ENCODE measurements at regions not wholly inside any gene's neighbourhood (a gene's known extent, or its start where the extent isn't known, plus 50 kb on each side); places are given as distances from the start of the nearest gene placed in this dataset.

DNA sequence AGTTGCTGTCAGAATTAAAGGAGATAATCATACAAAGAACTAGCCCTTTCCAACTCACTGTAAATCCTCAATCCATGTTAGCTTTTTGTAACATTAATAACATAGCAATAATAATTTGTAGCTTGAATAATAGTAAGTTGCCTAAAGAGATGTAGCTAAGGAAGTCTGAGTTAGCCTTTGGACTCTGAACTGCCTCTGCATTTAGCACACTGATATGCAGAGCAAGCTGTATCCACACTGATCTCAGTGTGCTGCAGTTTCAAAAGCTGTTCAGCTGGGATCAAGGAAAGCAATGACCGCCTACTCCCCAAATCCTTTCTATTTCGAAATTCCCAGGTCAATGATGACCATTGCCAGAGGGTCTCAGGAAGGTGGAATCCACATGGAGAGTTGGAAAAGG, 99.3 kb upstream of the IFNG-AS1 start:
- H3K79me2 ChIP-seq (ENCODE audit: insufficient read depth, low read length), result no peaks in the 10 kb centered on the region
- H2AFZ ChIP-seq (ENCODE audit: low read depth, low read length, severe bottlenecking), result no peak overlapping the region
- no peaks in the 10 kb centered on the region for H3K27me3 ChIP-seq (ENCODE audit: low read length)
- H3K36me3 ChIP-seq (ENCODE audit: low read length), result no peaks in the 10 kb centered on the region
- TF ChIP-seq EZH2phosphoT487 (conservative IDR thresholded peaks at IDR 0.05; ENCODE audit: low read length), result no peak
- TF ChIP-seq, protein P1, sequence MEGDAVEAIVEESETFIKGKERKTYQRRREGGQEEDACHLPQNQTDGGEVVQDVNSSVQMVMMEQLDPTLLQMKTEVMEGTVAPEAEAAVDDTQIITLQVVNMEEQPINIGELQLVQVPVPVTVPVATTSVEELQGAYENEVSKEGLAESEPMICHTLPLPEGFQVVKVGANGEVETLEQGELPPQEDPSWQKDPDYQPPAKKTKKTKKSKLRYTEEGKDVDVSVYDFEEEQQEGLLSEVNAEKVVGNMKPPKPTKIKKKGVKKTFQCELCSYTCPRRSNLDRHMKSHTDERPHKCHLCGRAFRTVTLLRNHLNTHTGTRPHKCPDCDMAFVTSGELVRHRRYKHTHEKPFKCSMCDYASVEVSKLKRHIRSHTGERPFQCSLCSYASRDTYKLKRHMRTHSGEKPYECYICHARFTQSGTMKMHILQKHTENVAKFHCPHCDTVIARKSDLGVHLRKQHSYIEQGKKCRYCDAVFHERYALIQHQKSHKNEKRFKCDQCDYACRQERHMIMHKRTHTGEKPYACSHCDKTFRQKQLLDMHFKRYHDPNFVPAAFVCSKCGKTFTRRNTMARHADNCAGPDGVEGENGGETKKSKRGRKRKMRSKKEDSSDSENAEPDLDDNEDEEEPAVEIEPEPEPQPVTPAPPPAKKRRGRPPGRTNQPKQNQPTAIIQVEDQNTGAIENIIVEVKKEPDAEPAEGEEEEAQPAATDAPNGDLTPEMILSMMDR (IDR thresholded peaks at IDR 0.05; ENCODE audit: insufficient read depth, low read length, poor library complexity, severe bottlenecking), result no peak
- H3K27ac ChIP-seq (ENCODE audit: low read depth, low read length), result no peak overlapping the region
- no peaks in the 10 kb centered on the region for H4K20me1 ChIP-seq (ENCODE audit: low read depth, low read length)
- no peaks in the 10 kb centered on the region for H3K9me3 ChIP-seq (ENCODE audit: insufficient read depth, low read length)
- no peak overlapping the region for H3K4me3 ChIP-seq (ENCODE audit: insufficient read depth, low read length, poor library complexity, severe bottlenecking)
- H3K9ac ChIP-seq (ENCODE audit: low read length), result no peak overlapping the region
- no peaks in the 10 kb centered on the region for H3F3A ChIP-seq (ENCODE audit: insufficient read depth)
- no peak overlapping the region for H3K4me2 ChIP-seq (ENCODE audit: low read depth, low read length, poor library complexity, severe bottlenecking)
- no peaks in the 10 kb centered on the region for H3K9me2 ChIP-seq (replicated peaks; ENCODE audit: insufficient read depth, low read length)

DNA sequence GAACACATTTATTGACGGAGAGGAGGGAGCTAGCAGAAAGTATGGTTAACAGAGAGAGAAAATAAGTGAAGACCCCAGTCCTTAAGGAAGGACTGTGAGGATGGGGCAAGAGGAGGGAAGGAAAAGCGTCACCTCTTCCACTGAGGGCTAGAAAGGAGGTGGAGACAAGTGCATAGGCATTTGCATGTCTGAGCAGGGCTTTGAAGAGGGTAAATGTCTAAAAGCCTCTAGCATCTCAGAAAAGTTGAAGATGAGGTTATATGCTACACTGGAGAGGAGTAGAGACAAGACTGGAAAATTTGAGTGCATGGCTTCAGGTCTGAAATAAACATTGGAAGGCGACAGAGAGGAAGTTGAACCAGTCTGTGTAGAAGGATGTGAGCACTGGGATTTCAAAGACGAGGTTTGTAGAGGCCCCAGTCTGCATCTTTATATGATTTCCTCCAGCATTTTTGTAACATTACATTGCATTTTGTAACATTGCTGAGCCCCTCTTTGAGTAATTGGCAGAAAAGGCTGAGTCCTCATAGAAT, 98.5 kb upstream of the IFNG-AS1 start:
- Histone ChIP-seq H3K9me2 (replicated peaks; ENCODE audit: insufficient read depth, low read length) (no peaks in the 10 kb centered on the region), H3K4me3 (ENCODE audit: insufficient read depth, low read length, poor library complexity, severe bottlenecking) (no peak overlapping the region), H2AFZ (ENCODE audit: low read depth, low read length, severe bottlenecking) (no peak overlapping the region), H4K20me1 (ENCODE audit: low read depth, low read length) (no peaks in the 10 kb centered on the region), H3F3A (ENCODE audit: insufficient read depth) (no peaks in the 10 kb centered on the region), H3K9ac (ENCODE audit: low read length) (no peak overlapping the region), H3K27ac (ENCODE audit: low read depth, low read length) (no peak overlapping the region), H3K79me2 (ENCODE audit: insufficient read depth, low read length) (no peaks in the 10 kb centered on the region), H3K36me3 (ENCODE audit: low read length) (no peaks in the 10 kb centered on the region), H3K4me2 (ENCODE audit: low read depth, low read length, poor library complexity, severe bottlenecking) (no peak overlapping the region), H3K9me3 (ENCODE audit: insufficient read depth, low read length) (no peaks in the 10 kb centered on the region), H3K27me3 (ENCODE audit: low read length) (no peaks in the 10 kb centered on the region)
- TF ChIP-seq EZH2phosphoT487 (conservative IDR thresholded peaks at IDR 0.05; ENCODE audit: low read length), result no peak
- TF ChIP-seq, protein P1 (IDR thresholded peaks at IDR 0.05; ENCODE audit: insufficient read depth, low read length, poor library complexity, severe bottlenecking), result no peak

DNA sequence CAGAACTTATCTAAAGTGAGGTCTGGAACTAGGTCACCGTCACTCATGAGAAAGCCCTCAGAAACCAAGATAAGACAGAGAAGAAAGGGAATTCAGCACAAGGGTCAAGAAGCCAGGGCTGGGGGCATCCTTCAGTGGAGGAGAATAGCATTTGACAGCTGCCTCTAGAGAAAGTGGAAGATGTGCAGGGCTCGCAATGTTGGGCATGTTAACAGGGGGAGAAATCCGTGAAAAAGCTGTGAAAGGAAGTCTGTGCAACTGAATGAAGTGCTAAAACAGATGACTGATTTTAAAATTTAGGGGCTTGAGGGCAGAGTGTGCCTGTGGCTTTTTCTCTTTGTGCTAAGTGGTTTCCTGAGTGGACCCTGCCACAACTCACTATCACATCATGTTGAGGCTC, 97.7 kb upstream of the IFNG-AS1 start:
- Histone ChIP-seq H3K9me3 (ENCODE audit: insufficient read depth, low read length) (no peaks in the 10 kb centered on the region), H3K9ac (ENCODE audit: low read length) (no peak overlapping the region), H3K9me2 (replicated peaks; ENCODE audit: insufficient read depth, low read length) (no peaks in the 10 kb centered on the region), H3K4me3 (ENCODE audit: insufficient read depth, low read length, poor library complexity, severe bottlenecking) (no peak overlapping the region), H4K20me1 (ENCODE audit: low read depth, low read length) (no peaks in the 10 kb centered on the region), H3K4me2 (ENCODE audit: low read depth, low read length, poor library complexity, severe bottlenecking) (no peak overlapping the region), H3F3A (ENCODE audit: insufficient read depth) (no peaks in the 10 kb centered on the region), H3K27ac (ENCODE audit: low read depth, low read length) (no peak overlapping the region), H3K27me3 (ENCODE audit: low read length) (no peaks in the 10 kb centered on the region), H2AFZ (ENCODE audit: low read depth, low read length, severe bottlenecking) (no peak overlapping the region), H3K79me2 (ENCODE audit: insufficient read depth, low read length) (no peaks in the 10 kb centered on the region), H3K36me3 (ENCODE audit: low read length) (no peaks in the 10 kb centered on the region)
- TF ChIP-seq EZH2phosphoT487 (conservative IDR thresholded peaks at IDR 0.05; ENCODE audit: low read length), result no peak
- TF ChIP-seq, protein P1 (IDR thresholded peaks at IDR 0.05; ENCODE audit: insufficient read depth, low read length, poor library complexity, severe bottlenecking), result no peak

Data from SU-DHL-6 (cell line).